ENCODE measurements at regions not wholly inside any gene's neighbourhood (a gene's known extent, or its start where the extent isn't known, plus 50 kb on each side); places are given as distances from the start of the nearest gene placed in this dataset.
"Not testable (repeated sequence)": the region's sequence is repeated elsewhere in the genome, so short reads cannot be mapped to it uniquely, and the experiment has no call there.

- not testable (repeated sequence) for DNase-seq
Measured at GRCh38 chr15:24534032-24534431, 141.5 kb upstream of the NPAP1 start.

GRCh38 chr15:24557281-24557680, 118.3 kb upstream of the NPAP1 start:
- not testable (repeated sequence) for DNase-seq

GRCh38 chr15:24607636-24608035, 67.9 kb upstream of the NPAP1 start:
- DNase-seq, result no peak

- DNase-seq, result no peak
Measured at GRCh38 chr15:24617646-24618045, 57.9 kb upstream of the NPAP1 start.

- DNase-seq, result no peak
Measured at GRCh38 chr15:24621630-24622215, 53.9 kb upstream of the NPAP1 start.

Measured in stimulated activated CD4-positive, alpha-beta T cell treated with anti-CD3 and anti-CD28 coated beads, Interleukin-15, amount 100 ng/mL, for 24 hours (primary cell).